Mesothelial cell of epicardium (in vitro differentiated cells): ENCODE measurements at regions not wholly inside any gene's neighbourhood (a gene's known extent, or its start where the extent isn't known, plus 50 kb on each side); places are given as distances from the start of the nearest gene placed in this dataset.

Source experiments
- DNase-seq, 2 experiments: peaks; one replicate each; pipeline ENCODE4 v3.0.0; 2021; ENCODE audit warnings: low spot score in 2 of 2; ENCODE audit not compliant: unreplicated experiment in 2 of 2
- H3K27ac Mint-ChIP-seq: 2 replicates; pipeline ENCODE4 v1.8.0; 2021; ENCODE audit warnings: mixed read lengths
- H3K27me3 Mint-ChIP-seq: 2 replicates; pipeline ENCODE4 v1.8.0; 2021; ENCODE audit warnings: low read depth, mixed read lengths
- H3K36me3 Mint-ChIP-seq: 2 replicates; pipeline ENCODE4 v1.8.0; 2021; ENCODE audit warnings: mixed read lengths
- H3K4me1 Mint-ChIP-seq: 2 replicates; pipeline ENCODE4 v1.8.0; 2021; ENCODE audit warnings: mixed read lengths
- H3K4me3 Mint-ChIP-seq: 2 replicates; pipeline ENCODE4 v1.8.0; 2021; ENCODE audit warnings: mild to moderate bottlenecking, moderate library complexity, mixed read lengths
- H3K9me3 Mint-ChIP-seq: 2 replicates; pipeline ENCODE4 v1.8.0; 2021; ENCODE audit warnings: mixed read lengths
- TF ChIP-seq, protein P1 (sequence below): fragments of 200-600 bp; sonication (generic); IDR thresholded peaks from one replicate; pipeline ENCODE4 v1.5.0; 2021; ENCODE audit warnings: antibody characterized with exemption; ENCODE audit not compliant: unreplicated experiment

DNA sequence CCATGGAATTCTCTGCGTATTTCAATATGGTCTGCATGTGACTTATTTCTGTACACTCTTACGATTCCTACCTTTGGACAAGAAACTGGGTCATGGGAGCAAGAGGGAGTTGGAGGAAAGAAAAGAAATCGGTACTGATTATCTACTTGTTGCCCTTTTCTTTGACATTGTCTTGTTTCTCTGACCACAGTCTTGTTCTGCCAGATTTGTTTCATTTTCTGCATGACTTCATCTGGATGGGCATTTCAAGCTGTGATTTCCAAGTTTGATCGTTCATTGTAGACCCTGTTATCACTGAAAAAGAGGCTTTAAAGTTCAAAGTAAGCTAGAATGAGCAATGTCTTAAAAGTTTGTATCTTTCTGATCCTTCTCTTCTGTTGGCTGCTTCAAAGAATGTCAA is 2186.3 kb upstream of the CELF4 start:
- Mint-ChIP-seq H3K4me1 (no peaks in the 10 kb centered on the region), H3K9me3 (peaks cover 32% of the 10 kb centered on the region), H3K36me3 (peaks cover 4% of the 10 kb centered on the region), H3K4me3 (no peak overlapping the region), H3K27ac (no peak overlapping the region), H3K27me3 (no peaks in the 10 kb centered on the region)
- TF ChIP-seq, protein P1, sequence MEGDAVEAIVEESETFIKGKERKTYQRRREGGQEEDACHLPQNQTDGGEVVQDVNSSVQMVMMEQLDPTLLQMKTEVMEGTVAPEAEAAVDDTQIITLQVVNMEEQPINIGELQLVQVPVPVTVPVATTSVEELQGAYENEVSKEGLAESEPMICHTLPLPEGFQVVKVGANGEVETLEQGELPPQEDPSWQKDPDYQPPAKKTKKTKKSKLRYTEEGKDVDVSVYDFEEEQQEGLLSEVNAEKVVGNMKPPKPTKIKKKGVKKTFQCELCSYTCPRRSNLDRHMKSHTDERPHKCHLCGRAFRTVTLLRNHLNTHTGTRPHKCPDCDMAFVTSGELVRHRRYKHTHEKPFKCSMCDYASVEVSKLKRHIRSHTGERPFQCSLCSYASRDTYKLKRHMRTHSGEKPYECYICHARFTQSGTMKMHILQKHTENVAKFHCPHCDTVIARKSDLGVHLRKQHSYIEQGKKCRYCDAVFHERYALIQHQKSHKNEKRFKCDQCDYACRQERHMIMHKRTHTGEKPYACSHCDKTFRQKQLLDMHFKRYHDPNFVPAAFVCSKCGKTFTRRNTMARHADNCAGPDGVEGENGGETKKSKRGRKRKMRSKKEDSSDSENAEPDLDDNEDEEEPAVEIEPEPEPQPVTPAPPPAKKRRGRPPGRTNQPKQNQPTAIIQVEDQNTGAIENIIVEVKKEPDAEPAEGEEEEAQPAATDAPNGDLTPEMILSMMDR, result no peak
- no peak for DNase-seq

- H3K4me1 Mint-ChIP-seq, result no peaks in the 10 kb centered on the region
- TF ChIP-seq, protein P1, result no peak
- H3K4me3 Mint-ChIP-seq, result no peak overlapping the region
- no peak overlapping the region for H3K27ac Mint-ChIP-seq
- peaks cover 4% of the 10 kb centered on the region for H3K36me3 Mint-ChIP-seq
- no peak for DNase-seq
- peaks cover 27% of the 10 kb centered on the region for H3K9me3 Mint-ChIP-seq
- H3K27me3 Mint-ChIP-seq, result no peaks in the 10 kb centered on the region
These were observed 2185.6 kb upstream of the CELF4 start for GRCh38 chr18:39751161-39751560.

DNA sequence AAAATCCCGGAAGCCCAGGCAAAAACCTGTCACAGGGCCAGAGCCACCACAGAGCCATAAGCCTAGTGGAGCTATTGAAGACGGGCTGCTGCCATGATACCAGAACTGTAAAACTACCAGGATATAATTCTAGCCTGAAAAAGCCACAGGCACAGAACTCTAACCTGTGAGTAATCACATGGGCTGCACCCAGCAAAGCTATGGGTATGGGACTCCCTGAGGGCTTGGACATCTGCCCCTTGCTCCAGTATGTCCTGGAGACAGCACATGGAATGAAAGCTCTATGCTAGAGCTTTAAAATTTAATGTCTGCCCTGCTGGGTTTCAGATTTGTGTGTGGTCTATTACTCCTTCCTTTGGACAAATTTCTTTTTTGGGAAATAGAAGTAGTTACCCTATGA is 2183.6 kb upstream of the CELF4 start:
- Mint-ChIP-seq H3K9me3 (peaks cover 16% of the 10 kb centered on the region), H3K27me3 (no peaks in the 10 kb centered on the region), H3K4me1 (no peaks in the 10 kb centered on the region), H3K27ac (no peak overlapping the region), H3K36me3 (peaks cover 4% of the 10 kb centered on the region), H3K4me3 (no peak overlapping the region)
- DNase-seq, result no peak
- TF ChIP-seq, protein P1, result no peak

DNA sequence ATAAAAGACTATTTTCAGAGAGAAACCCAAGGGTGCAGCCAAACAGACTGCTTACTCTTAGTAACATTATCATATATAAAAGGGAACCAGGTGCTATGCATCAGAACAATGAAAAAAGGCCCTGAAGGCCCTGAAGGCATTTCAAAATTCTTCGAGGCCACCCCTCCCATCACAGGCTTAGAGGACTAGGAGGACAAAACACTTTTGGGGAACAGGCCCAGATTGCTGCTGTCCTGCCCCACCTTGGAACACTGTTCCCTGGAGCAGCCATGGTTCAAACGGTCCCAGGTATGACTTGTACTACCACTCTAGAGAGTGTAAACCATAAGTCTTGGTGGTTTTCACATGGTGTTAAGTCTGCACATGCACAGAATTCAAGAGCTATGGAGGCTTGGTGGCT is 2183.1 kb upstream of the CELF4 start:
- peaks cover 4% of the 10 kb centered on the region for H3K36me3 Mint-ChIP-seq
- TF ChIP-seq, protein P1, result no peak
- no peaks in the 10 kb centered on the region for H3K27me3 Mint-ChIP-seq
- no peak for DNase-seq
- H3K9me3 Mint-ChIP-seq, result peaks cover 16% of the 10 kb centered on the region
- no peaks in the 10 kb centered on the region for H3K4me1 Mint-ChIP-seq
- no peak overlapping the region for H3K4me3 Mint-ChIP-seq
- no peak overlapping the region for H3K27ac Mint-ChIP-seq

DNA sequence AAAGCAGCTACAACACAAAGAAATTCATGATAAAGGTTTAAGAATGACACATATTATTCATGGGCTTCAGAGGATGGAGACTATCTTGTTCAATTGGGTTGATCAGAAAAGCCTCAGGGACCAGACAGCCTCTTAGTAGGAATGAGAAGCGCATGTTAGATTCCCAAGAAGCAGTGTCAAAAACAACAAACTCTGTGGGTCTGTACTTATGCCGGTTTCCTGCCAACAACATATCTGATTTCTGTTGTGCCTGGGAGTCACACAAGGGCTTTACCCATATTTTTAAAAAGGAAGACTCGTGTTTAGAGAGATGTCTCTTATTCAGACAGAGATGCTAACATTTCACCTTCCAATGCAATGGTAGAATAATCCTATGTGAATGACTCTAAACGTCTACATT is 2180.6 kb upstream of the CELF4 start:
- DNase-seq, result no peak
- TF ChIP-seq, protein P1, result no peak
- H3K27ac Mint-ChIP-seq, result no peak overlapping the region
- H3K27me3 Mint-ChIP-seq, result no peaks in the 10 kb centered on the region
- peaks cover 4% of the 10 kb centered on the region for H3K36me3 Mint-ChIP-seq
- no peak overlapping the region for H3K4me3 Mint-ChIP-seq
- peaks cover 10% of the 10 kb centered on the region for H3K4me1 Mint-ChIP-seq
- H3K9me3 Mint-ChIP-seq, result peaks cover 16% of the 10 kb centered on the region

- H3K4me1 Mint-ChIP-seq, result peaks cover 12% of the 10 kb centered on the region
- H3K27ac Mint-ChIP-seq, result no peak overlapping the region
- H3K36me3 Mint-ChIP-seq, result peaks cover 2% of the 10 kb centered on the region
- peaks cover 10% of the 10 kb centered on the region for H3K9me3 Mint-ChIP-seq
- TF ChIP-seq, protein P1, result no peak
- H3K27me3 Mint-ChIP-seq, result no peaks in the 10 kb centered on the region
- no peak overlapping the region for H3K4me3 Mint-ChIP-seq
- no peak for DNase-seq
These were observed 2177.9 kb upstream of the CELF4 start for GRCh38 chr18:39743463-39743862.
